Globus pallidus (tissue), 1 donor: ENCODE measurements at regions not wholly inside any gene's neighbourhood (a gene's known extent, or its start where the extent isn't known, plus 50 kb on each side); places are given as distances from the start of the nearest gene placed in this dataset.
A peak's percentile ranks its signal among the peaks of the same experiment; 100 is the strongest.
"Not testable (repeated sequence)": the region's sequence is repeated elsewhere in the genome, so short reads cannot be mapped to it uniquely, and the experiment has no call there.

Source experiments
- DNase-seq: peaks from one replicate; pipeline ENCODE4 v3.0.0-alpha.2; 2015; ENCODE audit warnings: low spot score

GRCh38 chr14:22296722-22297121 is 292.3 kb downstream of the DAD1 start:
- DNase-seq = no peak

- DNase-seq = no peak
These were observed 292.9 kb downstream of the DAD1 start for GRCh38 chr14:22296088-22296487.

DNA sequence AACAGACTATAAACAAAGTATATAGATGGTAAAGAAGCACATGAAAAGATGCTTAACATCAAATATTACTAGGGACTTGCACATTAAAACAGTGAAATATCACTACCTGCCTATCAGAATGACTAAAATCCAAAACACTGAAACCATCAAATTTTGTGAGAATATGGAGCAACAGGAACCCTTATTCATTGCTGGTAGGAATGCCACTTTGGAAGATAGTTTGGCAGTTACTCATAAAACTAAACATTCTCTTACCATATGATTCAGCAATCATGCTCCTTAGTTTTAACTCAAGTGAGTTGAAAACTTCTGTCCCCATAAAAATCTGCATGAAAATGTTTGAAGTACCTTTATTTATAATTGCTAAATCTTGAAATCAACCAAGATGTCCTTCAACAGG is 297.6 kb downstream of the DAD1 start:
- DNase-seq = no peak

DNA sequence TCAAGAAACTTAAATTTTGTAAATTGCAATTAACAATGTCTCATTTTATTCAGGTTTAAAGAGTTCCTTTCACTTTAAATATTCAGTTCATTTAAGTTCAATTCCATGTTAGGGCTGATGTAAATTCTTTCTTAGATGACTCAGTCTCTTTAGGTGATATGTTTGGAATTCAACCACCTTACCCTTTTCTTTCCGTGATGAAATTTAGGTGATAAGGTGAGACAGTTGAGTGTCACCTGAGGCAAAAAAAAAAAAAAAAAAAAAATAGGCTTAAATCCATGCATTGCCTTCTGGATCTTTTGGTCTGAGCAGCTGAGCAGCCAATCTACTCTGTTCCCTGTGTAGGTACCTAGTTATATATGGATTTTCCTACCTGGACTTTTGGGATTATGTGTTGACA is 299.5 kb downstream of the DAD1 start:
- no peak for DNase-seq

DNA sequence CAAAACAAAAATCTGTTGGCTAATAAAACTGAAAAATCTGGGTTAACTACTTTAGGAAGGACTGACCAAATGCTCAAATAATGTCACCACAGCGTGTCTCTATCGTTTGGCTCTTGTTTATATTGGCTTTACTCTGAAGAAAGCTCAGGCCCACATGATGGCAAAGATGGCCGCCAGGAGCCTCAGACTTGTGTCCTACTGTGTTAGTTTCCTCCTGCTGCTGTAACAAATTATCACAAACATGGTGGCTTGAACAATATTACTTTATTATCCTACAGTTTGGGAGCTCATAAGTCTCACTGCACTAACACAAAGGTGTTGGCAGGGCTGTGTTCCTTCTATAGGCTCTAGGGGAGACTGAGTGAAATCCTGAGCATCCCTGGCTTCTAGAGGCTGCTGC is 303.0 kb downstream of the DAD1 start:
- DNase-seq = no peak

- no peak for DNase-seq
These were observed 306.1 kb downstream of the DAD1 start for GRCh38 chr14:22282949-22283348.

GRCh38 chr14:22282417-22282816 is 306.6 kb downstream of the DAD1 start:
- no peak for DNase-seq

DNA sequence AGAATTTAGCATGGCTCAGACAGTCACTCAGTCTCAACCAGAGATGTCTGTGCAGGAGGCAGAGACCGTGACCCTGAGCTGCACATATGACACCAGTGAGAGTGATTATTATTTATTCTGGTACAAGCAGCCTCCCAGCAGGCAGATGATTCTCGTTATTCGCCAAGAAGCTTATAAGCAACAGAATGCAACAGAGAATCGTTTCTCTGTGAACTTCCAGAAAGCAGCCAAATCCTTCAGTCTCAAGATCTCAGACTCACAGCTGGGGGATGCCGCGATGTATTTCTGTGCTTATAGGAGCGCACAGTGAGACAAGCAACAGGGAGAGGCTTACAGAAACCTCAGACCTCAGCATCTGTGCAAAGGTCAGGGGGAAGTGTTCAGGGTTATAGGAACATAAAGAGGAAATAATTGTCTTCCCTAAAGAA is 307.6 kb downstream of the DAD1 start:
- DNase-seq = not testable (repeated sequence)

DNA sequence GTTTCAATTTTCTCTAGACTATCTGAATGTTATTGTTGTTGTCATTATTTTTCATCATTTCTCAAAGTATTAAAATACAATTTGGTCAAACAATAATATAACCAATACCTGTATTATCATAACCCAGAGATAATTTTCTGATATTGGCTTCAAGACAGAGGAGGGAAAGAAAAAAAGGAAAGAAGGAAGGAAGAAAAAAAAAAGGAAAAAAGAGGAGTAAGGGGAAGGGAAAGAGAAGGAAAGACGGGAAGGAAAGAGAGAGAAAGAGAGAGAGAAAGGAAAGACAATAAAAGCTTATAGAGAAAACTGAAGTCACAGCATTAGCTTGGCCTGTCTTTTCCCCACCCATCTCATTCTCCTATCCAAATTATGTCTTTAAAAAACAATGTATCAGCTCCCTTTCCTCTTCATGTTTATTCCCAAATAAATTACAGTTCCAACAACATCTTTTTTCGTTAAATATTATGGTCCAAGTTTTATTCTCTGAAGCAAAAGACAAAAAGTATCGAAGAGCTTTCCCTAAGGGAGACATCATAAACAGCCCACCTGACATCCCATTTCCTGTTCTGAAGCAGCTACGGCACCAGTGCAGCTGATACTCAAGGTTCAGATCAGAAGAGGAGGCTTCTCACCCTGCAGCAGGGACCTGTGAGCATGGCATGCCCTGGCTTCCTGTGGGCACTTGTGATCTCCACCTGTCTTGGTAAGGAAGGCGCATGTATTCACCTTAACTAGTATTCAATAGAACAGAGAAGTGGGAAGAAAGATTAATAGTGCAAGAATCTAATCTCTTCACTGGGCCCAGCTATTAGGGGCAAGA is 308.3 kb downstream of the DAD1 start:
- DNase-seq = no peak

DNA sequence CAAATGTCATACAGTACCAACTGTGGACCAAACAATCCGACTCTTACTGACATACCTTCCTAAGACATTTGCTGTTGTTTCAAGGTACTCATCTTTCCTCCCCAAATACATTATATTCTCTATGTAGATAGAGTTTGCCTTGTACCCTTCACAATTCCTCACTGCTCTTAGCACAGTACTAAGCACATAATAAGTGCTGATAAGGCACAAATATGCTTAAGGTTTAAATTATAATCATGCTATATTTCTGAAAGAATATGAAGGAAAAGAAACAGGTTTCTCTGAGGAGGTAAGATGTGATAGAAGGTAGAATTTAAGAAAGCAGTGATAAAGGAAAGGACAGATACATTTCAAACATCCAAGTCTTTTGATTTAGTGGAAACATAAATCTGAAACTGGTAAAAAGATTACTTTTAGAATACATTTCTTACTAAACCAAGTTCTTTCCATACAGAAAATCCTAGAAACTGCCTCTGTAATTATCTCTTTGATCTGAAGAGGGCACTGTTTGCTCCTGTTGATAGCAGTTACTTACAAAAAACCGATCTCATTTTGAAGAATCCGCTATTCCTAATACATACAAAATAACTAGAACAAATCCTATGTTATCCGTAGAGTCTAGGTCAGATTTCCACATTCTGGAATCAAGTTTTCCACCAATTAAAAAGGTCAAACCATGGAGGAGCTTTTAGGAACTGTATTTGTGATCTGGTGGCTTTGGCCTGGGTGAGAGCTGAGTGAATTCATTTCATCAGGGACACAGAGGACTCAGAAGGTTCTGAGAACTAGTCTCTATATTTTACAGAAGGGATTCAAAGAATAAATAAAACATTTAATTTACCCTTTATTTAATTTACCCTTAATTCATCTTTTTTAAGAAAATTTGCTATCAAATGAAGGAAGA is 311.9 kb downstream of the DAD1 start:
- no peak for DNase-seq

GRCh38 chr14:22271838-22272799 is 316.9 kb downstream of the DAD1 start:
- no peak for DNase-seq

- no peak for DNase-seq
These were observed 320.1 kb downstream of the DAD1 start for GRCh38 chr14:22268875-22269274.

DNA sequence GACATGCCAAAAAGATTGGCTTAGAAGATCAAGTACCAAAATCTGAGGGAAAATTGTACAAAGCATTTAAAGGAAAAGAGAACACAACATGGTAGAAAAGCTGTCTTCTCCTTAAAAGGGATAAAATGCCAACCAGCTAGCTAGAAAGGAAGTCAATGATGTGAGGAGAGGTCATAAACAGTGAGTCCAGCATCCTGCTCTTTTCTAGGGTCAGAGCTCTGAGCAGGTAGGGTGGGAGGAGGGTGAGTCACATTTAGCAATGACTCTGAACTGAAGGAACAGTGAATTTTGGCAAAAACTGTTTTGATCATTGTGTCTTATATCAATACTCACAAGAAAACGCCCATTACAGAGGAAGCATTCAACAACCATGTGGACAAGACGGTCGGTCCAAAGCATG is 322.3 kb downstream of the DAD1 start:
- DNase-seq = no peak

- DNase-seq = no peak
These were observed 322.9 kb downstream of the DAD1 start for GRCh38 chr14:22266142-22266442.

- no peak for DNase-seq
These were observed 323.5 kb downstream of the DAD1 start for GRCh38 chr14:22265319-22266141.

- DNase-seq = no peak
These were observed 324.3 kb downstream of the DAD1 start for GRCh38 chr14:22264759-22265158.

DNA sequence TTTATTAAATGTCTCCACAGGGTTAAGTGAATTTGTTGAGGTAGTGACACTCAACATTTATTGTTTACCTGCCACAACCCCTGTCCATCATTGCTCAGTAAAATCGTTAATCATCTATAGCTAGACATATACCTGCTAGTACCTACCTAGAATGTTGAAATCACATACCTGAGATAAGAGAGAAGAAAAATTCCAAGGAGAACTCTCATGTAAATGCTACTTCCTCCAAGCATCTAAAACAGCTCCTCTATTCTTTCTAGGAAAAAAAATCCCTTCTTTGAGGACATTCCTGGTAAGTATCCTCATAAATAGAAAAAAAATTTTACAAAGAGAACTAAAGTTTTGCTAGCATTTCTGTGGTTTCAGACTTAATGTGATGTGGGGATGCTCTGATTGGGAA is 325.1 kb downstream of the DAD1 start:
- DNase-seq = no peak

DNA sequence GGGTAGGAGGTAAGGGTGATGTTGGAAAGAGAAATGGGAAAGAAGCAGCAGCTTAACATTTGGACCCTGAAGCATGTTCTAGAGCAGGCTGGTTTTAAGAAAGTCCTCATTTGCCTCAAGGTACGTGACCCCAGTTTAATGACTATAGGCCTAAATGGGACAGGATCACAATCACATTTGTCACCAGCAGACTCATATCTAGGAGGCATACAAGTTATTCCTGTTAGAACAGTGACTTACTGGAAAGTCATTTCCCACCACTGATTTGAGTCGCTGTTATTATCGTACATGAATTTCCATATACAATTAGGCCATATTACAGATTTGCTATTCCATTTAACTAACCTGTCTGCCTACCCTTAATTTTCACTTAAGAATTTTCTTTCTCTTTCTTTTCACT is 326.1 kb downstream of the DAD1 start:
- no peak for DNase-seq

- DNase-seq = peak; percentile 42
These were observed 333.7 kb downstream of the DAD1 start for GRCh38 chr14:22255017-22255950.

DNA sequence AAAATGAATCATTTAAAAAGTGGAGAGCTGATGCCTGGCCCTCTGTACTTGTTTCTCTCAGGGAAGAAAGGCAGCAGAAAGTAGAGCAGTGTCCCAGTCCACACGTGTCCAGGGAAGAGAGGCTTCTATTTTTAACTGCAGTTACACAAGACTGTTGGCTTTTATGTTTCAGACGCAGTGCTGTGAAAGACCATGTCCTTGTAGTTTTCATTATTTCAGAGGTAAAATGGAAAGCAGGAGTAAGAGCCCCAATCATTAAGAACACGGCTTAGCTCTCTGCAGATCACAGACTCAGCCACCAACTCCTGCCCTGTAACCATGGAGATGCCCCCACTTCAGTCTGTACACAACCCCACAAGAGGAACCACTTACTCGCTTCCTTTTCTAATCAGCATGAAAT is 336.3 kb downstream of the DAD1 start:
- DNase-seq = peak; percentile 28
